HG03432 (cell line): ENCODE measurements at regions not wholly inside any gene's neighbourhood (a gene's known extent, or its start where the extent isn't known, plus 50 kb on each side); places are given as distances from the start of the nearest gene placed in this dataset.

ENCODE experiments used
- ATAC-seq: cut with Tn5 transposase; IDR thresholded peaks from one replicate; pipeline ENCODE4 v1.9.1; 2021; ENCODE audit warnings: mild to moderate bottlenecking, moderate library complexity; ENCODE audit not compliant: unreplicated experiment

DNA sequence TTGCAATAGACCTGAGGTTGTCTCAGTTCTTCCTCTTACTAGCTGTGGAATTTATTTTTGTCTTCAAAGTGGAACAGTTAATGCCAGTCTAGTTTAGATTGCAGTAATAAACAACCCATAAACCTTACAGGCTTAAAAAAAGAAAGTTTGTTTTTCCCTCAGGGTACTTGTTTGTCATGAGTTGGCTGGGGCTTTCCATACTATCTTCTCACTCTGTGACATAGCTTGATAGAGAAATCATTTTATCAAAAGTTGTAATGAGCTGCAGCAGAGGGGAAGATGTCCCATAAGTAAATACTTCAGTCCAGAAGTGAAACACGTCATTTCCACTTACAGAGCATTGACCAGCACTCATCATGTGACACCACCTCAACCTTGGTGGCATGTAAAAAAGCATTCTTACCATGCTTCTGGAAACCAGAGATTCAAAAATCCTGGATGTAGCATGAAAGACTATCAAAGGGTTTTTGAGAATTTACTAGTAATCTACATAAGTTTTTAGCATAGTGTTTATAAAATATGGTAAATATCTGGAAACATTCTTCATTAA is 62.8 kb upstream of the COL11A1 start:
- ATAC-seq = no peak

DNA sequence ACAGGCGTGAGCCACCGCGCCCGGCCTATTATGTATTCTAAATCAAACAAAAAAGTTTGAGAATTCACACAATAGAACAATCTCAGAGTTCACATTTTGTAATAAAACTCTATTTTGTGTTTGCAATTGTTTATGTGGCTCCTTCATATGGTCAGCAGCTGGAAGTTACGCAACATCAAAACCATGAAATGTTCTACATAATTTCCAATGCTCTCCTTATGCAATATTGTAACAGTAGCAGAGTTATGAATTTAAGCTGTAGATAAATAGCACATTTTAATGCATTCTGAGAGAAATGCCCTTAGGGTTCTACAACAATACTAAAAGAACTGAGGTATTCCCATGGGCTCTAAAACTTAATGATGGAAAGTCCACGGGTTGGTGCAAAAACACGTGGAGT is 62.3 kb upstream of the COL11A1 start:
- no peak for ATAC-seq

DNA sequence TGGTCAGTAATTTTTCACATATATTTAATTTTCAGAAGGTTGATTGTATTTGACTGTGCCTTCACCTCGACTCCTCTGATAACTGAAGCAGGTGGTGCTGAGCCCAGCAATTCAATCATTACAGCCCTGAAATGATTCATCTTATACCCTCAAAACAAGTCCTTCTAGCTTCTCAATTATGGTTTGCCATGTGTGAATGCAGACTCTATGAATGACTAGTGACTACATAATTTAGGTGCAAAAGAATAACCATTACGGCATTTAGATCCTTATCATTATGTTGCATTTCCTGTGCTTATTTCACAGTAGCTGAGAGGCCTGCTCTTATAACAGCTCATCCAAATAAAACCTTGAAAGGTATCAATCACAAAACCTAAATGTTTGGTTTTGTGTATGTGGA is 54.0 kb upstream of the COL11A1 start:
- peak; percentile 78 for ATAC-seq

DNA sequence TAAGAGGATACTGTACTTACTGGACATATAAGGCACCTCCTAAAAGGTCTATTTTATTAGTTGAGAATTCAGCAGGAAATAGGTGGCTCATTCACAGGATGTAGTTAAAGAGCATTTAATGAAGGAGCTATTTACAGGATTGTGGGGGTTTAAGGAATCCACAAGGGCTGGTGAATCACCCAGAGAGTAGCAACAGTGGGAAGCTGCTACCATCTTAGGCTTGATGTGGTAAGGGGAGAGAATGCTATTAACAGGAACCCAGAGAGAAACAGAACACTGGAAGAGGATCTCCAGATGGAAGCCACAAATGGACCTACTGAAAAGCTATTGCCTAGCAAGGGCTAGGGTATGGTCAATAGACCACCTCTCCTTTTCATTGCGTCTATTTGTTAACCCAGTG is 52.0 kb upstream of the COL11A1 start:
- no peak for ATAC-seq
